Heart left ventricle (tissue), 13 donors: ENCODE measurements at regions not wholly inside any gene's neighbourhood (a gene's known extent, or its start where the extent isn't known, plus 50 kb on each side); places are given as distances from the start of the nearest gene placed in this dataset.

Experiments used
- CTCF ChIP-seq, 12 donors: fragments of 200-600 bp; sonication (generic) in 4 of 12; IDR thresholded peaks; one replicate each; pipeline versions ENCODE4 v1.5.0 to v1.8.0; 2018 to 2022; ENCODE audit warnings: antibody characterized with exemption in 12 of 12, mild to moderate bottlenecking in 5 of 12
- POLR2A ChIP-seq, 2 donors: fragments of 450-650 bp; IDR thresholded peaks; one replicate each; pipeline ENCODE4 v1.6.1; 2017; ENCODE audit warnings: antibody characterized with exemption in 2 of 2, mild to moderate bottlenecking in 2 of 2, moderate library complexity in 2 of 2
- donor health status: ischemic (EF 13 %, LVEDD 7.1; RV severe dilation, severe dysfunction).
- donor health status: DM: no; HTN: yes; CAD: no.
- donor health status: DM: no; HTN: no; CAD: no.
- donor health status: ischemic (EF 25% LVEDD 6.9; RV normal size, moderate dysfunction).
- donor health status: ischemic (EF 25% LVEDD 5.7; RV mildly dilated, moderate dysfunction).
- donor health status: ischemic (EF 35%, LVEDD 5.7; RV mildly dilated, moderate dysfunction).
- donor health status: nonischemic (EF 11% LVEDD 7.7; RV severe dilation, severe dysfunction).
- donor health status: DM: yes; HTN: yes; CAD: no.
- donor health status: PGD.
- donor health status: ischemic (EF 29% LVEDD 5.4; RV normal size, mild dysfunction).
- donor health status: nonischemic (EF 23%, LVEDD 6.1; RV moderate dilation, normal function).

GRCh38 chr2:41926614-41927580 lies 120.9 kb upstream of the PKDCC start:
- no peak for TF ChIP-seq POLR2A (IDR thresholded peaks at IDR 0.05)
- no peak for TF ChIP-seq CTCF (IDR thresholded peaks at IDR 0.05)
